GM12891 (cell line): ENCODE measurements at regions not wholly inside any gene's neighbourhood (a gene's known extent, or its start where the extent isn't known, plus 50 kb on each side); places are given as distances from the start of the nearest gene placed in this dataset.

Experiments
- POLR2A ChIP-seq: IDR thresholded peaks from 2 replicates; pipeline ENCODE4 v1.6.1; 2011; ENCODE audit warnings: low read depth, low read length, control low read depth
- POLR2AphosphoS5 ChIP-seq: IDR thresholded peaks from 2 replicates; pipeline ENCODE4 v1.6.1; 2011; ENCODE audit warnings: low read depth, low read length, control low read depth
- POU2F2 ChIP-seq: IDR thresholded peaks from 2 replicates; pipeline ENCODE4 v1.6.1; 2011; ENCODE audit warnings: low read depth, mild to moderate bottlenecking, control low read depth, low read length, moderate library complexity
- SPI1 ChIP-seq: IDR thresholded peaks from 2 replicates; pipeline ENCODE4 v1.6.1; 2011; ENCODE audit warnings: low read depth, low read length, control low read depth
- TAF1 ChIP-seq: IDR thresholded peaks from 2 replicates; pipeline ENCODE4 v1.6.1; 2011; ENCODE audit warnings: low read depth, low read length, control low read depth

DNA sequence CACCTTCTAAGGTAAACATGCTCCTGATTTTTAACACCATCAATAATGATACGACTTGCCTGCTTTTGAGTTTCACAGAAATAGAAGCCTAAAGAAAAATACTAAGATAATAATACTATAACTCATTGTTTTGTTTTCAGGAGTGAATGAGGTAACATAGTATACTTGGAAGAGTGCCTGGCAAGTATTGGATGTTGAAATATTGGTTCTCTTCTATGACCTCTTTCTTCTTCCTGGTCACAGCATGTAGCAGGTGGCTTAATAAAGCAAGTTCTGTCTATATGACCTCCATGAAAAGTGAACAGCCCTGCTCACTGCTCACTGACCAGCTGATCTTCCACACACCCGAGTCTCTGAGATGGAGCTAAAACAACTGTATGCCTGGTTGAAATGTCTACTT, 312.3 kb upstream of the ONECUT1 start:
- no peak for TF ChIP-seq POU2F2
- TF ChIP-seq POLR2AphosphoS5 = no peak
- no peak for TF ChIP-seq POLR2A
- no peak for TF ChIP-seq TAF1
- no peak for TF ChIP-seq SPI1
